Right lobe of liver (tissue), 6 donors: ENCODE measurements at regions not wholly inside any gene's neighbourhood (a gene's known extent, or its start where the extent isn't known, plus 50 kb on each side); places are given as distances from the start of the nearest gene placed in this dataset.

Source experiments
- ATAC-seq, 4 donors: fragments of 200-7000 bp; cut with Tn5 transposase; one replicate each; pipeline ENCODE4 v1.9.1; 2020; ENCODE audit warnings: mild to moderate bottlenecking in 4 of 4, moderate library complexity in 4 of 4
- DNase-seq, 3 donors: peaks; one replicate each; pipeline ENCODE4 v3.0.0-alpha.2; 2020
- H3K27ac ChIP-seq, 3 donors: fragments of 200-600 bp; one replicate each; pipeline ENCODE4 v1.8.0; 2022
- H3K27me3 ChIP-seq, 2 donors: fragments of 200-600 bp; one replicate each; pipeline ENCODE4 v1.8.0; 2022
- H3K36me3 ChIP-seq, 4 donors: fragments of 200-600 bp; sonication (generic) in 1 of 4; one replicate each; pipeline versions ENCODE4 v1.5.1 to v1.8.0; 2017 to 2022; ENCODE audit warnings: control low read depth in 1 of 4
- H3K4me1 ChIP-seq, 4 donors: fragments of 200-600 bp; sonication (generic) in 1 of 4; one replicate each; pipeline versions ENCODE4 v1.5.1 to v1.8.0; 2017 to 2022; ENCODE audit warnings: control low read depth in 1 of 4
- H3K4me3 ChIP-seq, 3 donors: fragments of 200-600 bp; one replicate each; pipeline ENCODE4 v1.8.0; 2022
- H3K9me3 ChIP-seq, 4 donors: fragments of 200-600 bp; sonication (generic) in 1 of 4; one replicate each; pipeline versions ENCODE4 v1.5.1 to v1.8.0; 2017 to 2022; ENCODE audit warnings: control low read depth in 1 of 4
- CTCF ChIP-seq, 4 donors: fragments of 200-600 bp in 3 of 4; fragments of 450-650 bp in 1 of 4; IDR thresholded peaks; one replicate each; pipeline versions ENCODE4 v1.5.1 to v1.8.0; 2016 to 2022; ENCODE audit warnings: antibody characterized with exemption in 4 of 4, mild to moderate bottlenecking in 2 of 4
- POLR2A ChIP-seq: fragments of 450-650 bp; IDR thresholded peaks from one replicate; pipeline ENCODE4 v1.6.1; 2017; ENCODE audit warnings: antibody characterized with exemption, mild to moderate bottlenecking
- WGBS: methylation state at CpG from one replicate; pipeline ENCODE4 v1.1.6; 2018; ENCODE audit warnings: low coverage, low lambda C conversion rate; ENCODE audit not compliant: insufficient coverage; ENCODE audit errors: missing lambda C conversion rate; 5-methylcytosine and 5-hydroxymethylcytosine counted together
- intact Hi-C, 2 donors: fragments of 100-400 bp; cut with DNase I; formaldehyde crosslinking; loops; one replicate each; pipeline versions ENCODE4 v1.11.2 to v1.14.1; 2022
- donor health status: DM: no; HTN: yes; CAD: no.
- donor health status: DM: no; HTN: no; CAD: no.
- donor health status: DM: no; HTN: no; CAD: no.
- donor health status: DM: no; HTN: yes; CAD: no.
- donor health status: DM: no; HTN: yes; CAD: no.

GRCh38 chr2:18483896-18484295 is 76.6 kb downstream of the RDH14 start:
- no peaks in the 10 kb centered on the region for H3K4me1 ChIP-seq
- intact Hi-C loops: no loop called here
- no peaks in the 10 kb centered on the region for H3K36me3 ChIP-seq
- WGBS: 60% methylated on average over 3 of the region's 3 CpGs
- TF ChIP-seq CTCF (IDR thresholded peaks at IDR 0.05) (no peak), POLR2A (no peak)
- no peaks in the 10 kb centered on the region for H3K9me3 ChIP-seq
- H3K27me3 ChIP-seq: no peaks in the 10 kb centered on the region
- peak in 1 of 4 donors; percentile 19 for ATAC-seq
- no peak for DNase-seq
- H3K27ac ChIP-seq: no peak overlapping the region
- H3K4me3 ChIP-seq: no peak overlapping the region

- H3K36me3 ChIP-seq: no peaks in the 10 kb centered on the region
- ATAC-seq (no peak), DNase-seq (no peak)
- H3K27ac ChIP-seq: no peak overlapping the region
- intact Hi-C loops: no loop called here
- H3K27me3 ChIP-seq: no peaks in the 10 kb centered on the region
- H3K9me3 ChIP-seq: no peaks in the 10 kb centered on the region
- H3K4me1 ChIP-seq: no peaks in the 10 kb centered on the region
- no peak for TF ChIP-seq POLR2A
- TF ChIP-seq CTCF (IDR thresholded peaks at IDR 0.05): no peak
- no peak overlapping the region for H3K4me3 ChIP-seq
Measured at GRCh38 chr2:18482666-18483065, 77.8 kb downstream of the RDH14 start.

- H3K36me3 ChIP-seq: no peaks in the 10 kb centered on the region
- H3K27ac ChIP-seq: no peak overlapping the region
- ATAC-seq: no peak
- no peaks in the 10 kb centered on the region for H3K27me3 ChIP-seq
- DNase-seq: no peak
- 52% methylated on average over 3 of the region's 3 CpGs for WGBS
- no peak overlapping the region for H3K4me3 ChIP-seq
- intact Hi-C loops: no loop called here
- no peaks in the 10 kb centered on the region for H3K4me1 ChIP-seq
- H3K9me3 ChIP-seq: no peaks in the 10 kb centered on the region
- TF ChIP-seq CTCF (IDR thresholded peaks at IDR 0.05) (no peak), POLR2A (no peak)
Measured at GRCh38 chr2:18479947-18480369, 80.5 kb downstream of the RDH14 start.

- no peak for TF ChIP-seq POLR2A
- no peak for TF ChIP-seq CTCF (IDR thresholded peaks at IDR 0.05)
- ATAC-seq (no peak), DNase-seq (no peak)
- H3K9me3 ChIP-seq: no peaks in the 10 kb centered on the region
- H3K27ac ChIP-seq: no peak overlapping the region
- WGBS: 83% methylated on average over 1 of the region's 1 CpG
- H3K36me3 ChIP-seq: no peaks in the 10 kb centered on the region
- H3K4me1 ChIP-seq: no peaks in the 10 kb centered on the region
- intact Hi-C loops: no loop called here
- no peaks in the 10 kb centered on the region for H3K27me3 ChIP-seq
- no peak overlapping the region for H3K4me3 ChIP-seq
Measured at GRCh38 chr2:18477293-18477692, 83.2 kb downstream of the RDH14 start.

GRCh38 chr2:18476484-18476883 is 84.0 kb downstream of the RDH14 start:
- ATAC-seq (no peak), DNase-seq (no peak)
- H3K9me3 ChIP-seq: no peaks in the 10 kb centered on the region
- H3K36me3 ChIP-seq: no peaks in the 10 kb centered on the region
- no peak overlapping the region for H3K4me3 ChIP-seq
- no peaks in the 10 kb centered on the region for H3K27me3 ChIP-seq
- TF ChIP-seq POLR2A: no peak
- no peaks in the 10 kb centered on the region for H3K4me1 ChIP-seq
- H3K27ac ChIP-seq: no peak overlapping the region
- WGBS: 90% methylated on average over 2 of the region's 3 CpGs
- intact Hi-C loops: no loop called here
